ENCODE measurements at regions not wholly inside any gene's neighbourhood (a gene's known extent, or its start where the extent isn't known, plus 50 kb on each side); places are given as distances from the start of the nearest gene placed in this dataset.
"Not testable (repeated sequence)": the region's sequence is repeated elsewhere in the genome, so short reads cannot be mapped to it uniquely, and the experiment has no call there.

DNA sequence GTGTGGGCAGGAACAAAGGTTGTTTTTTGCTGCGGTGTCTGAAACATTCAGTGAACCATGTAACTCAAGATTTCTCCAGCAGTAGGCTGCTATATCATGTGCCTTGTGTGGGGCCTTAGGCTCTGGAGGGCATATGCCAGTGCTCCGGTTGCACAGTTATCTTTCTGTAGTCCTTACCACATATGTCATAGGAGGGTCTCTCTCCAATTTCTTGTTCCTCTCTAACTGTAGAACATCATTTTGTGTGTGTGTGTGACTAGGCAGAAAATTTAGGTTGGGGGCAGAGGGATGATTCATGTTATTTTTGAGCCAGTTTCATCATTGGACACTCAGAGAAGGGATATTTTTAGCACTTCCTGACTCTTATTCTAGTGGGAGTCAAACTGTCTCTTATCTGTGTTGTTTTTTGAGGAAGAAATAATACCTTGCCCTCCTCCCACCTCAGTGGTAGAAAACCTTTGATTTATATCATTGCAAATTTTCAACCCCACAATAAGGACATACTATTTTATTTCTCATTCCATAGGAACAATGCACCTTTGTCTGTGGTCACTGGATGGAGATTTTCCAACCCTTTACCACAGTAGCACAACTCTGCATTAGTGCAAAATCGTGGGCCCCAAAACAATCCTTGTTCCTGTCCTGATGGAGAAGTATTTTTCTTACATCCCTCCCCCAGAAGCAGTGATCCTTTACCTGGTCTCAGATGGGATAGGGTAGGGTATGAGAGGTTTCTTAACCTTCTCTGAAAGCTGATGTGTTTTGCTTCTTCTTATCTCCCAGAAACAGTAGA lies 113.9 kb downstream of the CCDC74A start:
- peak; percentile 65 for DNase-seq

DNA sequence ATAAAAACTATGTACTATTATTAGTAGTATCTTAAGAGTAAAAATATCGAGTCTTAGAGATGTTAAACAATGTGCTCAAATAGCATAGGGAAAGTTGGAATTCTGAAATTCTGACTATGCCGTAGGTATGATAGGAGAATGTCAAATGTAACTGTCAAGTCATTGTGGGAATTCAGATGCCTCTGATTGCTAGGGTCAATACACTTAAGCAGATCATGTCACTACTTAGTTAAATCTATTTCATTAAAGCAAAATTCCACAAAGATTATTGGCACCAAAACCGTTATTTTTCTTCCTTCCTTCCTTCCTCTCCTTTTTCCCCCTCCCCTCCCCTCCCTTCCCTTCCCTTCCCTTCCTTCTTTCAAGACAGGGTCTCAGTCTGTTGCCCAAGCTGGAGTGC lies 115.5 kb downstream of the CCDC74A start:
- not testable (repeated sequence) for DNase-seq

DNA sequence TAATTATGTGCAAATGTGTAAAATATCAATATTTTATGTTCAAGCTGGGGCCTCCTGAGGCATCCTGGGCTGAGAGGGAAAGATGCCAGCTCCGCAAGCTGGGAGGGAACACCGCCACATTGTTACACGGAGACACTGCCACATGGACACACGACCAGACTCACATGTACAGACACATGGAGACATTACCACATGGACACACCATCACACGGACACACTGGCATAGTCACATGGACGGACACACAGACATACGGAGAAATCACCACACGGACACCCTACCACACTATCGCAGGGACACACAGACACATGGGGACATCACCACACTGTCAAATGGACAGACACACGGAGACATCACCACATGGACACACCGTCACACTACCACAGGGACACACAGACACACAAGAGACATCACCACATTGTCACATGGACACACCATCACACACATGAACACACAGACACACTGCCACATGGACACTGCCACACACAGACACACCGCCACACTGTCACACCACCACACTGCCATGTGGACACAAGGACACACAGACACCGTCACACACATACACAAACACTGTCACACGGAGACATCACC lies 117.6 kb downstream of the CCDC74A start:
- DNase-seq, result no peak

DNA sequence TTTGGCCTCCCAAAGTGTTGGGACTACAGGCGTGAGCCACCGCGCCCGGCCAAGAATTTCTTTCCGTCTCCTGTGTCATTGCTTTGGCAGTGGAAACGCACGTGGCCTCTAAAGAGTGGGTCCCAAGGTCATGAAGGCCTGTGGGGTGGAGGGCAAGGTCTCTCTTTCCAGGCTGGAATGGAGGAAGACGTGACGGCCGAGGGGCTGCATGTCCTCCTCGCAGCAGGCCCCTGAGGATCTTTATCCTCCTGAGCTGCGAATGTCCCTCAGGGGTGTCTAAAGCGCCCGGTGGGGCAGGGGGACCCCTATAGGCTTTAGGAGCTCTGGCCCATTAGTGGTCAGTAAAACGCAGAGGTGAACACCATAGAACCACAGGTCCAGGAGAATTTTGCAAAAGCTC lies 118.5 kb downstream of the CCDC74A start:
- DNase-seq, result not testable (repeated sequence)

DNA sequence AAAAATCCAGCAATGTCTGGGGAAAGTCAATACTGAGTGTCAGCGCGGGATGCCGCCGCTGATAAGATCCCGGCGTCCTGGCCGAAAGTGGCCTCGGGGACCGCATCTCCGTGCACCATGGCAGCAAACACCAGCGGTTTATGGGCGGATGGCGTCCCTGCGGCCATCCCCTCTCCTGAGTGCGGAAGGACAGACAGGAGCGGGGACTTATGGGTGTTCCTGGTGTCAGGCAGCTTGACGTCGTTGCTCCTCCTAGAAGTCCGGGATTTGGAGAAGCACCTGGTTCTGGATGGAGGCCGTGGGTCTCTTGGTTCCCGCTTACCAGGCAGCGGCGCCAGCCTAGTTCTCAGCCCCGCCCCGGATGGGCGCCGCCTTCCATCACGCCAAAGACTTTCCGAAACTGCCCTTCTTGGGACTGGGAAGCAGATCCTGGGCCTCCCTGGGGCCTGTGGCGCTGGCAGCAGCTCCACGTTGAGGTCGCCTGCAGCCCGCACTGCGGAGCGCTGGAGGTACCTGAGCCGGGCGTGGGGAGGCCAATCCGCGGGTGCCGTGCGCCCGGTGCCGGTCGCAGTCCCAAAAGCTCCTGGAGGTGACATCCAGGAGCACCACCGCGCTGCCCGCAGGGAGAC lies 119.1 kb downstream of the CCDC74A start:
- DNase-seq, result no peak

DNA sequence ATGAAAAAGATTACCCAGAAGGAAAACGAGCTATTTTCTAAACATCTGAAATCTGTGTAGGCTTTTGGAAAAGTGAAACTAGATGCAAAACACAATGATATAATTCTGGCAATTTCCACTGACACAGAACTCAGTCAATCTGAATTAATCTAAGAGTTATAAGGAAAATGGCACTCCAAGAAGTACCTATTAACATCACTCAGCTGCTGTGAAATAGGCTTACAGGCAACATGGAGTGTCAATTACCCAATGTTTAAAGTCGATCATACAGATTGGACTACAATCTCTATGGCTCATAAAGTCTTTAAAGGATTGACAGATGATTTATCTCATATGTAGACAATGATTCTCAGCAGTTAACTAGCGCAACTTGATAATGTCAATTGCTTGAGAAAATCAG lies 120.9 kb downstream of the CCDC74A start:
- not testable (repeated sequence) for DNase-seq

DNA sequence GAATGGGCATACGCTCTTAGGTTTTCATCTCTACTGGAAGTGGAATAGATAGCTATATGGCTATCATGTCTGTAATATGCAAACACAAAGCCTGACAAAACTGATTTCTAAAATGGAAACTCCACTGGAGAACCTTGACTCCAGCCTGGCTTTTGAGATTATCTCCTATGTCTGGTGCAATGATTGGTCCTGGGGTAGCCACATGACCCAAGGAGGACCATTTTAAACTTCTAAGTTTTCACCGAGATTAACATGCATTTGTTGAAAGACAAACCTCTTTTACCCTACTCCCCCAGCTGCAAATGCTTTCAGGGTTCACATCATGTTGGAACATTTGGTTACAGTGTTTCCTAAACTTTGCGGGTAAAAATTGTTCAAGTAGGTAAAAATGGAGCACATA lies 124.6 kb downstream of the CCDC74A start:
- not testable (repeated sequence) for DNase-seq

DNA sequence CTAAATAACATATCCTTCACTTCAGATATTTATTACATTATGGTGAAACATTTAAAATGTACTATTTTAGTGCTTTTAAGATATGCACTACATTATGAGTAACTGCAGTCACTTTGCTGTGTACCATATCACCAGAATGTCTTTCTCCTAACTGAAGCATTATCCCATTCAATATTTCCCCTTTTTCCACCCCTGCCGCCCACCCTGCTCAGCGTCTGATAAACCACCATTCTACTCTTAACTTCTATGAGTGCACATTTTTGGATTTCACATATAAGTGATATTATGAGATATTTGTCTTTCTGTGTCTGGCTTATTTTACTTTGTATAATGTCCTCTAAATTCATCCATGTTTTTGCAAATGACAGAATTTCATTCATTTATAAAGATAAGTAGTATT lies 126.4 kb downstream of the CCDC74A start:
- DNase-seq, result not testable (repeated sequence)

DNA sequence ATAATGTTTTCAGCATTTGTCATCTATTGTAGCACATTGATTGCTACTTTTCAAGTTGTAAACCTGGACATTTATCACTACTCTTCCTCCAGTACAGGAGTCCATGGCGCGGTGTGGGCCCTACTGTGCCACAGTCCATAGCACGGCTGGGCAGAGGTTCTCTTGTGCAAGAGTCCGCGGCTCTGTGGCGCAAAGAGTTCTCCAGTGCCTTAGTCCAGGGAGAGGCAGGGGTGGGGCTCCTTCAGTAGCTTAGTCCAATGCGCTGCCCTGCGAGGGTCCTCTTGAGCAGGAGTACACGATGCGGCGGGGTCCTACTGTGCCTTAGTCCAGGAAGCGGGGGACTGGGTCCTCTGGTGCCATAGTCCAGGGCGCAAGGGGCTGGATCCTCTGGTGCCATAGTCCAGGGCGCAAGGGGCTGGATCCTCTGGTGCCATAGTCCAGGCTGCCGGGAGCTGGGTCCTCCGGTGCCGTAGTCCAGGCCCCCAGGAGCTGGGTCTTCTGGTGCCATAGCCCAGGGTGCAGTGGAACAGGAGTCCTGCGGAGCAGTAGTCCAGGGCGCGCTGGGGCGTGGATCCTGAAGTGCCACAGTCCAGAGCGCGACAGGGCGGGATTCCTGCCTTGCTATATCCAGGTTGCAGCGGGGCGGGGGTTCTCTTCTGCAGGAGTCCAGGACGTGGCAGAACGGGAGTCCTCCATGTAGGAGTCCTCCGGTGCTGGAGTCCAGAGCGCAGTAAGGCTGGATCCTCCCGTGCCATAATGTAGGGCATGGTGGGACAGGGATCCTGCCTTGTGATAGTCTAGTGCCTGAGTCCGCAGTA lies 129.3 kb downstream of the CCDC74A start:
- DNase-seq, result no peak

DNA sequence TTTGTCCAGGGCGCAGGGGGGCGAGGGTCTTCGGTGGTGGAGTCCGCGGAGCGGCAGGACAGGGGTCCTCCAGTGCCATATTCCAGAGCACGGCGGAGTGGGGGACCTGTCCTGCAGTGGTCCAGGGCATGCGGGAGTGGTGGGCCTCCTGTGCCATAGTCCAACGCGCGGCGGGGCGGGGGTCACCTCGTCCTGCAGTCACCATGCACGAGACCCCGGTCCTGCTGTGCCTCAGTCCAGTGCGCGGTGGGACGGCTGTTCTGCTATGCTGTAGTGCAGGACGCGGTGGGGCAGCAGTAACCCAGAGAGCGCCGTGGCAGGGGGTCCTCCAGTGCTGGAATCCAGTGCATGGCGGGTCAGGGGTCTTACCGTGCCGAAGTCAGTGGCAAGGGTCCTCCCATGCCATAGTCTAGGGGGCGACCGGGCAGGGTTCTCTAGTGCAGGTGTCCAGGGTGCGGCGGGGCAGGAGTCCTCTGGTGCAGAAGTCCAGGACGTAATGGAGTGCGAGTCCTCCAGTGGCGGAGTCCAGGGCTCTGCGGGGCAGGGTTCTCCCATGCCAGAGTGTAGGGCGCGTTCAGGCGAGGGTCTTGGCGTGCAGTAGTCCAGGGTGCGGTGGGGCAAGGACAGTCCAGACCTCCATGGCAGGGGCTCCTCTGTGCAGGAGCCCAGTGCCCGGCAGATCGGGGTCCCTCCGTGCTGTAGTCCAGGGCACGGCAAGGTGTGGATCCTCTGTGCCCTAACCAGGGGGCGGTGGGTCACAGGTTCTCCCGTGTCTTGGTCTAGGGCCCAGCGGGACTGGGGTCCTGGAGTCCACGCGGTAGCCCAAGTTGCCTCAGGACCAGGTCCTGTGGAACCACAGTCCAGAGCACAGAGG lies 130.4 kb downstream of the CCDC74A start:
- no peak for DNase-seq

DNA sequence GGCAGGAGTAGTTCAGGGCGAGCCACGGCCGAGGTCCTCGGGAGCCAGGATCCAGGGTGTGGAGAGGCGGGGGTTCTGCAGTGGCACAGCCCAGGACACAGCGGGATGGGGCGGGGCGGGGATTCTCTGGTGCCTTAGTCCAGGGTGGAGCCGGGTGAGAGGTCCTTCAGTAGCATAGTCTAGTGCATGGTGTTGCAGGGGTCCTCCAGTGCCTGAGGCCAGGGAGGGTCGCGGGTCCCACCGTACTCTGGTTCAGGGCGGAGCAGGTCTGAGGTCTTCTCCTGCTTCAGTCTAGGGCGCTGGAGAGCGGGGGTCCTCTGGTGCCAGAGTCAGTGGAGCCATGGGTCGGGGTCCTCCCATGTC lies 131.1 kb downstream of the CCDC74A start:
- no peak for DNase-seq

DNA sequence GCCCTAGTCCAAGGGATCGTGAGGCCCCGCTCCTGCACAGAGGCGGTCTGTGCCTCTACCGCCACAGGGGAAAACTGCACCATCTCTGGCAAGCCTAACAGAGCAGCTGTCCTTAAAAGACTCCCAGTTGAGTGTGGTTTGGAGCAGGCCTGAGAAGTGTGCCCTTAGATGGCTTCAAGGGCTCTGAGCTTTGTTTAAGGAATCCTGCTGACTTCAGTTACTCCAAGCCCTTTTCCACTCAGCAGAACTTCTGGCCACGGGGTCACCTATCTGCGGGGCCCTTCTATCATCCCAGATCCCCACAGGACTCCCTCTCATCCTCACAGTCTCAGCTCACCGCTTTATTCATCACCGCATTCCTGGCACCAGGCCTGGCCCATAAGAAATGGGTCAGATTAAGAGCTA lies 131.5 kb downstream of the CCDC74A start:
- DNase-seq, result no peak

DNA sequence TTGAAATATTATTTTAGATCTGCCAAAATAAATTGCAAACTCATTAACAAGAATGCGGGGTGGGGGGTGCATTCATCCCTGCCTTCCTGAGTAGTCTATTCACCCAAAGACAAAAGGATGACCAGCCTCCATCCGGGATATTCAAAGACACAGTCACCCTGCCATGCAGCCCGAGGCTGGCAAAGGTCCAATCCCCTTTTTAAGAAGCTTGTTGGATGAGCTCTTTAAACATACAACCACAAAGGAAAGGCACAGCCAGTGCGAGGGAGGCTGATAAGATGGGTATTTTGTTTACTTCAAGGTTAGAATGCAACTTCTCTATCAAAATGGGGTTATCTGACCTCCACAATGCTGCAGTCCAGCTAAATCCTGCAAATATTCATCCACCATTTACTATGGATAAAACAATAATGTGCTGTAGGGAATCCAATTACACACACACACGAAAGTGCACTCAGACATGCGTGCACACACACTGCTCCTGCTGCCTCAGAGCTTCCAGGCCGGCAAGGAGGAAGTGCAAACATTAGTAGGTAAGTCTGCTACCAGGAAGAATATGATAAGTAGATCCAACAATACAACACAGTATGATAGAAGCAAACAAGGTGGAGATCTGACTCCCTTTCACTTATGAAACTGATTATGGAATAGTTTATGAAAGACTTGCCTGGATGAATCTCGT lies 133.6 kb downstream of the CCDC74A start:
- DNase-seq, result not testable (repeated sequence)

DNA sequence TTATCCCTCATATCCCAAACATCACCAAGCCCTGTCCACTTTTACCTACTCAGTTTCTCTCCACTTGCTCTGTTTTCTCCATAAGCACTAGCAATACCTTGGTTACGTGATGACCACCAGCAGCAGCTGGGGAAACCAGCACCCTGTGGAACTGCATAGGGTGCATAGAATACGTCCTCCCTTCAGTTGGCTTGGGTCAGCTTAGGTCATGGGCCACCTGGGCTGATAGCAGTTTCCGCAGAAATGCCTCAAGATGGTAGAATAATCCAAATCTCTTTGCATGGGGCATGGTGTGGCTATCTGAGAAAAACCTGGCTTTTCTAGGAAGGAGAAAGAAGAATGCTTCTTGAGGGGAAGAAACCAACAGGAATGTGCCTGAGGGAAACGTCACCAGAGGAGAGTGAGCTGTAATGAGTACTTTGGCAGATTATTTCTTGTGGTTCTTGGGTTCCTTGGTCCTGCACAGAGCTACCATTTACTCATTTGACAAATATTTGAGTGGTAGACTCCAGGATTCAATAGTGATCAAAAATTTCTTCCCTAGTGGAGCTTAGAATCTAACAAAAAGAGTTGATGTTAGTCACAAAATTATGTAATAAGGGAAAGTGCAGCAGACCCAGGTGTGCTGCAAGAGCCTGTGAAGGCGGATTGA lies 134.3 kb downstream of the CCDC74A start:
- DNase-seq, result peak; percentile 59

DNA sequence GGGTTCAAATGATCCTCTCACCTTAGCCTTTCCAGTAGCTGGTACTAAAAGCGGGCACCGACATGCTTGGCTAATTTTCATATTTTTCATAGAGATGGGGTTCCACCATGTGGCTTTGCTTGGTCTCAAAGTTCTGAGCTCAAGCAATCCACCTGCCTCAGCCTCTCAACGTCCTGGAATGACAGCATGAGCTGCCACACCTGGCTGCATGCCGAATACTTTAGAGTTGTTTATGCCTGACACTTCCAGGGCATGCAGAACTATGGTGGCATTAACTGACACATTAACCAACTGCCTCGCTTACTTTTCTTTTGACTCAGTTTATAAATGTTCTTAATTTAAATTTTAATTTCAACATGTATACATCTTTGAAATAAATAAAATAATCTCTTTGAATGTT lies 135.8 kb downstream of the CCDC74A start:
- not testable (repeated sequence) for DNase-seq

DNA sequence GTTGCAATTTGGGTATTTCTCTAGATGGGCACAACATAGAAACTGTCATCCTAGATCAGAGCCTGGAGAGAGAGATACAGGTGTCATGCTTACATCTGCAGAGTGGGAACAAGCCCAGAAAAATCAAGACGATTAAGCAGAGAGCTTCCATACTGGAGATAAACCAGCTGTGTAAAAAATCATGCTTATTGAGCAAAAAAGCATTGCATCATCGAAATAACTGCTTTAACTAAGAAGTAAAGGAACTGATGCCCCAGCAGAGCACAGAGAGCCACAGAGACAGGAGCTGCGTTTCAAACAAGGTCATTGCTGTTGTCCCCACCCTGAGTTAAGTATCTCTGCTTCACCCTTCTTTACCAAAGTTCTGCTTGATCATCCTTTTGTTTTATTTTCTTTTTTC lies 138.0 kb downstream of the CCDC74A start:
- not testable (repeated sequence) for DNase-seq

DNA sequence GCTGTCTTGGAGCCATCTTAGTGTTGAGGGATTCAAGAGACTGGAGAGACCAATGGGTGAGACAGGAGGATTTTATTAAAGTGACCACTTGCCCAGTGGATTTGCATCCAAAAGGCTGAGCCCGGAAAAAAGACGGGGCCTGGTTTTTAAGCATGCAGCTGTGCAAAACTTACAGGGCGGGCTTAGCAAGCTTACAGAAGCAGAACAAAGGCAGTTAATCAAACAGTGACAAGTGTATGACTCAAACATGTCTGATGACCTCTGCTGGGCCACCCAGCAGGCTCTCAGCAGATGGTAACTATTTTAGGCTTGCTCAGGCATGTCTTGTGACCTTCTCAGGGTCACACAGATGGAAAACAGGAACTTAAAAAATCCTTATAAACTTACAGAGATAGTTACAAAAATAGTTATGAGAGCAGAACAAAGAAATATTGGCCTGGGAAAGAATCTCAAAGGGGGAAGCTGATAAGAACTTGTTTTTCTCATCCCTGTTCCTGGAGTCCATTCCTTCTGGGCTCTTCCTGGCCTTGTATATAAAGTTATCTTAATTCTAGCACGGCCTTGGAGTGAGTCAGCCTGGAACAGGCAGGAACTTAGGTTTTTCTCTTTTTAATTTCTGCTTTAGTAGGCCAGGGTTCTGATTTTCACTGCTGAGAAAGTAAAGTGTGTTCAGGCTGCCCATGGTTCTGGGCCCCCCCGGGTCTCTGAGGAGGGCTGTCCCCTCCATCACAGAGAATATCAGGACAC lies 141.3 kb downstream of the CCDC74A start:
- DNase-seq, result peak; percentile 92

DNA sequence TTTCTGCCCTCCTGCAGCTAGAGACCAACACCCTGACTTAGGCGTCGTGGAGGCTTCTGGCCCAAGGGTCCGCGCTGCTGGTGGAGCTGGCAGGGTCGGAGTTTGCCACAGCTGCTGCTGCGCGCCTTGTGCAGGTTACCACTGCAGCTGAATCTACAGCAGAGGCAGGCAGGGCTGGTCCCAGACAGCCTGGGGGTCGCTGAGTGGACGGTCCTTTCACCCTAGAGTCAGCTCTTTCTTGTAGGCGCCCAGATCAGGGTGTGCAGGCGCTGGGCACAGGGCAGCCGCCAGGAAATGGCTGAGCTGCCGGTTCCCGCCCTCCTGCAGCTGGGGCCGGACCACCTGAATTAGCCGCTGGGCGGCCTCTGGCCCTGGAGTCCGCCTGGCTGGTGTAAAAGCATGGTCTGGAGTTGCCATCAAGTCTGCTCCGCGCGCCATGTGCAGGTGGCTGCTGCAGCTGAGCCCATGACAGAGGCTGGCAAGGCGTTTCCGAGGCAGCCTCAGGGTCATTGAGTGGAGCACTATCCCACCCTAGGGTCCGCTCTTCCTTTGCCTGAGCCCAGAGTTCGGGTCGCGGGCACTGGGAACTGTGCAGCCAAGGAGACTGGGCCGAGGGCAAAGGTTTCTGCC lies 144.3 kb downstream of the CCDC74A start:
- DNase-seq, result not testable (repeated sequence)

DNA sequence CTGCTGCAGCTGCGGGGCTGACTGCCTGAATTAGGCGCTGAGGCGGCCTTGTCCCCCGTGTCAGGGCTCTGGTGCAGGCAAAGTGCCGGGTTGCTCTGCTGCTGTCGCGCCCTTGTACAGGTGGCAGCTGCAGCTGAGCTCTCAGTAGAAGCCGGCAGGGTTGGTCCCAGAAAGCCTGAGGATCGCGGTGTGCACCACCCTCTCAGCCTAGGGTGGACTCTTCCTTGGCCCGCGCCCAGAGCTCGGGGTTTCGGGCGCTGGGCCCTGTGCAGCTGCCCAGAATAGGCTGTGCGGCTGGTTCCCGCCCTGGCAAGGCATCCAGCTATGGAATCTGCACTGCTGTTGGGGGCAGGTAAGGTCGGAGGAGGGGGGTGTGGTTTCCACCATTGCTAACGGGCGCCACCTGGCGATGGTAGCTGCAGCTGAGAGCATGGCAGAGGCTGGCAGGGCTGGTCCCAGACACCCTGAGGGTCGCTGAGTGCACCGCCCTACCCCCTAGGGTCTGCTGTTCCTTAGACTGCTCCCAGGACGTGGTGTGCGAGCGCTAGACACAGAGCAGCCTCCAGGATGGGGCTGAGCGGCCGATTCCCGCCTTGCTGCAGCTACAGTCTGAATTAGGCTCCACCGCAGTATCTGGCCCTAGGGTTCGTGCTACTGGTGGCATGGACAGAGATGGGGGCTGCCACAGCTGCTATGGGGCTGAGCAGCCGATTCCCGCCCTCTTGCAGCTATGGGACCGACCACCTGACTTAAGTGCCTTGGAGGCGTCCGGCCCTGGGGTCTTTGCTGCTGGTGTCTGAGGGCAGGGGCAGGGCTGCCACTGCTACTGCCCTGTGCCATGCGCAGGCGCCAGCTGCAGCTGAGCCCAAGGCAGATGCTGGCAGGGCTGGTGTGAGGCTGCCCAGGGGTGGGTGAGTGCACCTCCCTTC lies 145.0 kb downstream of the CCDC74A start:
- peak; percentile 49 for DNase-seq

All from HCEC 1CT (cell line).